ENCODE measurements at regions not wholly inside any gene's neighbourhood (a gene's known extent, or its start where the extent isn't known, plus 50 kb on each side); places are given as distances from the start of the nearest gene placed in this dataset.

GRCh38 chr10:8321990-8322389 is 267.5 kb downstream of the GATA3 start:
- no peak overlapping the region for H3K4me3 ChIP-seq (ENCODE audit: low read depth, low read length)
- no peak for DNase-seq (ENCODE audit: low read depth)
- no peak for TF ChIP-seq CTCF (IDR thresholded peaks at IDR 0.05; ENCODE audit: low read depth, low read length, missing control alignments)

GRCh38 chr10:8323428-8324054 is 269.1 kb downstream of the GATA3 start:
- no peak overlapping the region for H3K4me3 ChIP-seq (ENCODE audit: low read depth, low read length)
- no peak for TF ChIP-seq CTCF (IDR thresholded peaks at IDR 0.05; ENCODE audit: low read depth, low read length, missing control alignments)
- no peak for DNase-seq (ENCODE audit: low read depth)

- no peak for TF ChIP-seq CTCF (IDR thresholded peaks at IDR 0.05; ENCODE audit: low read depth, low read length, missing control alignments)
- DNase-seq (ENCODE audit: low read depth): no peak
- H3K4me3 ChIP-seq (ENCODE audit: low read depth, low read length): no peak overlapping the region
Observed at GRCh38 chr10:8325024-8325980, 270.8 kb downstream of the GATA3 start.

GRCh38 chr10:8326396-8327139 is 272.1 kb downstream of the GATA3 start:
- H3K4me3 ChIP-seq (ENCODE audit: low read depth, low read length): no peak overlapping the region
- DNase-seq (ENCODE audit: low read depth): no peak
- no peak for TF ChIP-seq CTCF (IDR thresholded peaks at IDR 0.05; ENCODE audit: low read depth, low read length, missing control alignments)

GRCh38 chr10:8327140-8327423 is 272.6 kb downstream of the GATA3 start:
- H3K4me3 ChIP-seq (ENCODE audit: low read depth, low read length): no peak overlapping the region
- no peak for TF ChIP-seq CTCF (IDR thresholded peaks at IDR 0.05; ENCODE audit: low read depth, low read length, missing control alignments)
- DNase-seq (ENCODE audit: low read depth): no peak

GRCh38 chr10:8331387-8331786 is 276.9 kb downstream of the GATA3 start:
- H3K4me3 ChIP-seq (ENCODE audit: low read depth, low read length): no peak overlapping the region
- no peak for DNase-seq (ENCODE audit: low read depth)
- no peak for TF ChIP-seq CTCF (IDR thresholded peaks at IDR 0.05; ENCODE audit: low read depth, low read length, missing control alignments)
